ENCODE measurements at regions not wholly inside any gene's neighbourhood (a gene's known extent, or its start where the extent isn't known, plus 50 kb on each side); places are given as distances from the start of the nearest gene placed in this dataset.
"Not testable (repeated sequence)": the region's sequence is repeated elsewhere in the genome, so short reads cannot be mapped to it uniquely, and the experiment has no call there.

DNA sequence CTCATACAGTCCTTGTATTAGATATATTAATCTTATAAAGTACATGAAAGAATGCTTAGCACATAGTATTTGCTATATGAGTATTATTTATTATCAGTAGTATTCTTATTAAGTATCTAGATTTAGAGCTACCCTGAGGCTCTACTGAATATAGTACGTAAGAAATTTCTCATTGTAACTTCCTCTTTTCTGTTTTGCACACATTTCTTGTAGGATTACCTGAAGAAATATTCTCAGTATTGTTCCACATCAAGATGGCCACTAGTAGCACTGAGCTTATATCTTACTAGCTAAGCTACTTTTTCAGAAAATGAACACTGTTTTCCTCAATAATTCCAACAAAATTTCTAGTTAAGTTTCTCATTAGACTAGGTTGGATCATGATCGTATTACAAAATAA lies 112.5 kb downstream of the SYT15 start:
- TF ChIP-seq, protein P1, sequence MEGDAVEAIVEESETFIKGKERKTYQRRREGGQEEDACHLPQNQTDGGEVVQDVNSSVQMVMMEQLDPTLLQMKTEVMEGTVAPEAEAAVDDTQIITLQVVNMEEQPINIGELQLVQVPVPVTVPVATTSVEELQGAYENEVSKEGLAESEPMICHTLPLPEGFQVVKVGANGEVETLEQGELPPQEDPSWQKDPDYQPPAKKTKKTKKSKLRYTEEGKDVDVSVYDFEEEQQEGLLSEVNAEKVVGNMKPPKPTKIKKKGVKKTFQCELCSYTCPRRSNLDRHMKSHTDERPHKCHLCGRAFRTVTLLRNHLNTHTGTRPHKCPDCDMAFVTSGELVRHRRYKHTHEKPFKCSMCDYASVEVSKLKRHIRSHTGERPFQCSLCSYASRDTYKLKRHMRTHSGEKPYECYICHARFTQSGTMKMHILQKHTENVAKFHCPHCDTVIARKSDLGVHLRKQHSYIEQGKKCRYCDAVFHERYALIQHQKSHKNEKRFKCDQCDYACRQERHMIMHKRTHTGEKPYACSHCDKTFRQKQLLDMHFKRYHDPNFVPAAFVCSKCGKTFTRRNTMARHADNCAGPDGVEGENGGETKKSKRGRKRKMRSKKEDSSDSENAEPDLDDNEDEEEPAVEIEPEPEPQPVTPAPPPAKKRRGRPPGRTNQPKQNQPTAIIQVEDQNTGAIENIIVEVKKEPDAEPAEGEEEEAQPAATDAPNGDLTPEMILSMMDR (IDR thresholded peaks at IDR 0.05; ENCODE audit: poor library complexity, severe bottlenecking), result not testable (repeated sequence)
- TF ChIP-seq POLR2AphosphoS5 (IDR thresholded peaks at IDR 0.05); TAF1 (IDR thresholded peaks at IDR 0.05; ENCODE audit: low read depth): not testable (repeated sequence)
